DMS114 treated with DMSO at 0.1 percent for 48 hours (cell line): ENCODE measurements at regions not wholly inside any gene's neighbourhood (a gene's known extent, or its start where the extent isn't known, plus 50 kb on each side); places are given as distances from the start of the nearest gene placed in this dataset.
"Not testable (repeated sequence)": the region's sequence is repeated elsewhere in the genome, so short reads cannot be mapped to it uniquely, and the experiment has no call there.

ENCODE experiments used
- DNase-seq: peaks from one replicate; lab custom pipeline; 2025; ENCODE audit not compliant: unreplicated experiment; lab: John Stamatoyannopoulos, UW

DNA sequence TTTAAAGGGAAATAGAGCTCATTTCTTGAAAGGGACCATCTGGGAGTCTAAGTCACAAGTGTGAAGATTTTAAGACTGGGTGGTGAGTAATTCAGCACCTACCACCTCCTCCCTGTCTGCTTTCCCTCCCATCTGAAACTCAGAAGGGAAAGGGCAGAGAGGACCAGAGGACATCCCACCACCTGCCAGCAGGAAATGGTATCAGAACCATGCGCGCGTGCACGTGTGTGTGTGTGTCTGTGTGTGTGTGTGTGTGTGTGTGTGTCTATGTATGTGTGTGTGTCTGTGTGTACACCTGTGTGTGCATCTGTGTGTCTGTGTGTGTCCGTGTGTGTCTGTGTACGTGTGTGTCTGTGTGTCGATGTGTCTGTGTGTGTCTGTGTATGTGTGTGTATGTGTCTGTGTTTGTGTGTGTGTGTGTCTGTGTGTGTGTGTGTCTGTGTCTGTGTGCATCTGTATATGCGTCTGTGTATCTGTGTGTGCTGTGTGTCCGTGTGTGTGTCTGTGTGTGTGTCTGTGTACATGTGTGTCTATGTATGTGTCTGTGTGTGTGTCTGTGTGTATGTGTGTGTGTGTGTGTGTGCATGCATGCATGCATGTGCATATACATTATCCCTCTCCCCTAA, 76.8 kb downstream of the ZFP36L2 start:
- no peak for DNase-seq

DNA sequence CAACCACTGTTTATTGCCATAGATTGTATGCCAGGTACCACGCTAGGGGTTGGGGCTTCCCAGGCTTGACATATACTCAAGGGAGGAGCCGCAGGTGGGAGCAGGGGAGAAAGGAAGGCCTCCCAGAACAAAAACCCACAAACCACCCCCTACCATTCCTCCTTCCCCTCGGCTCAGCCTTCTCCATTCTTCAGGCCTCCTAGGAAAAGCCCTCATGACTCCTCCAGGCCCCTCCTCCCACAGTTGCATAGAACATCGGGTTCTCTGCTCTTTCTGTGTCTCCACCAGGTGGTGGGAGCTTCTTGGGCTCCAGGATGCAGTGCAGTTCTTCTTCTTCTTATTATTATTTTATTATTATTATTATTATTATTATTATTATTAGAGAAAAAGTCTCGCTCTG, 80.3 kb downstream of the ZFP36L2 start:
- DNase-seq = no peak

- no peak for DNase-seq
These were observed 82.1 kb downstream of the ZFP36L2 start for GRCh38 chr2:43144263-43144662.

DNA sequence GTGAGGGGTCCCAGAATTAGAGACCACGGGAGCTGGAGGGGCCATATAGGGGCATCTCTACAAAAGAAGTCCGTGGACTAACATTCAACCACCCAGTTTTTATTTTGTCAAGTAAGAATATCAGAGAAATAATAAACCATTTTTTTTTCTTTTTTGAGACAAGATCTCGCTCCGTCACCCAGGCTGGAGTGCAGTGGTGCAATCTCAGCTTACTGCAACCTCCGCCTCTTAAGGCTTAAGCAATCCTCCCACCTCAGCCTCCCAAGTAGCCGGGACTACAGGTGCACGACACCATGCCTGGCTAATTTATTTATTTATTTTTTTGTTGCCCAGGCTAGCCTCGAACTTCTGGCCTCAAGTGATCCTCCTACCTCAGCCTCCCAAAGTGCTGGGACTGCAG, 82.7 kb downstream of the ZFP36L2 start:
- no peak for DNase-seq

- no peak for DNase-seq
These were observed 83.4 kb downstream of the ZFP36L2 start for GRCh38 chr2:43142921-43143438.

- DNase-seq = not testable (repeated sequence)
These were observed 84.7 kb downstream of the ZFP36L2 start for GRCh38 chr2:43141636-43142151.

DNA sequence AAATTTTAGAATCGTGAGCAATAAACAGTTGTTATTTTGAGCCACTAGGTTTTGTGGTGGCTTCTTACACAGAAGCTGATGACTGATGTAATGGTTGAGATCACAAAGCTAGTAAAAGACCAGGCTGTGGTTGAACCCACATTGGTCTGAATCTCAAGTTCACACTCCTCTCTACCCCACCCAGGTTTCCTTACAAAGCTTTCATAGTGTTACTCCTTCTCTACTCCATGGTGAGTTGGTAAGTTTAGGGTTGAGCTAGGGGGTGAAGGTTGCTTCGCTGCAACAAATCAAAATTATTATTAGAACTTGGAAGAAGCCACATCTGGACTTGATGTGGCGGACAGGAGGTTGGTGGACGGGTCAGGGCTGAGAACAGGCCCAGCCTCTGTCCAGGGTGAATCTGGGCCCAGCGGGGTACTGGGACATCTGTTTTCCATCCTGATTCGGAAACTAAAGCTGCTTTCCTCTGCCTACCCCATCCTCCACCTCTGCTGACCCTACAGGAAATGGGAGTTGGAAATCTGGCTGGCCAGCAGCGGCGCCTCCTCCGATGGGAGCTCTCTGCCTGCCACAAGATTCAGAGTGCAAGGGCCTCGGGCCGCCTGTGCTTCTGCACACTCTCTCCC, 86.3 kb downstream of the ZFP36L2 start:
- DNase-seq = no peak

DNA sequence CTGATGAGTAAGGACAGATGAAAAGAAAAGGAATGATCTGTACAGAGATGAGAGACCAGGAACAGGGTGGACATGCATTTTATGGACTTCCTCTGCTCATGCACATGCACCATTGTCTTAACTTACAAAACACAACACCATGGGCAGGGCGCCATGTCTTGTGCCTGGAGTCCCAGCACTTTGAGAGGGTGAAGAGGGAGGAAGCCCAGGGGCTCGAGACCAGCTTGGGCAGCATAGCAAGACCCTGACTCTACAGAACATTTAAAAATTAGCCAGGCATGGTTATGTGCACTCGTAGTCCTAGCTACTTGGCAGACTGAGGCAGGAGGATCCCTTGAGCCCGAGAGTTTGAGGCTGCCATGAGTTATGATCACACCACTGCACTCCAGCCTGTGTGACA, 86.9 kb downstream of the ZFP36L2 start:
- no peak for DNase-seq

DNA sequence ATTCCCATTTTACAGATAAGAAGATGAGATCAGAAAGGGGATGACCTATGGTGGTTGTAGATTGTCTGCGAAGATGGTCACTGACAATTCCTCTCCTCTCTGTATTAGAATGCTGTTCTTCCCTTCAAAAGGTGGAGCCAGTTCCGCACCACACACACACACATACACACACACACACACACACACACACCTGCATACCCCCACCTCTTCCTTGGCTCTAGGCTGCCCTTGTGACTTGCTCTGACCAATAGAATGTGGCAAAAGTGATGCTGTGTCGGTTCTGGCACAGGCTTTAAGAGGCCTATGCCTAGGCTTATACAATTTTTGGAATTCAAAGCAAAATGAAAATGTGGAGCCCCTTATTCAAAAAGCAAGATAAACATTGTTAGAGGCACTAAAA, 88.0 kb downstream of the ZFP36L2 start:
- no peak for DNase-seq

DNA sequence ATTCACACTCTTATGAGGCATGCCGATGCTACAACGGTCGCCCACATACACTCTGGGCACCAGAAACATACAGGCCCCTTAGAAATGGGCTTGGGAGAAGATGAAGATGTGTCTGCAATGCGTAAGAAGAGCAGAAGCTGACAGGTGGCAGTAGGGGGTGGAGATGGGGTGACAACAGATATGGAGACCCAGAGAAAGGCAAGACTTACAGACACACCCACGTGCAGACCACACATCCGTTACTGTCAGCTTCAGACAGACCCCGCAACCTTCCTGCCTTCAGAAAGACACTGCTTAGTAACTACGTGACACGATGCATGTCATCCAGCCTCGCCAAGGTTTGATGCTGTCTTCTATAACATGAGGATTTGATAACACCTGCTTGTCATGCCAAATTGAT, 89.5 kb downstream of the ZFP36L2 start:
- no peak for DNase-seq

DNA sequence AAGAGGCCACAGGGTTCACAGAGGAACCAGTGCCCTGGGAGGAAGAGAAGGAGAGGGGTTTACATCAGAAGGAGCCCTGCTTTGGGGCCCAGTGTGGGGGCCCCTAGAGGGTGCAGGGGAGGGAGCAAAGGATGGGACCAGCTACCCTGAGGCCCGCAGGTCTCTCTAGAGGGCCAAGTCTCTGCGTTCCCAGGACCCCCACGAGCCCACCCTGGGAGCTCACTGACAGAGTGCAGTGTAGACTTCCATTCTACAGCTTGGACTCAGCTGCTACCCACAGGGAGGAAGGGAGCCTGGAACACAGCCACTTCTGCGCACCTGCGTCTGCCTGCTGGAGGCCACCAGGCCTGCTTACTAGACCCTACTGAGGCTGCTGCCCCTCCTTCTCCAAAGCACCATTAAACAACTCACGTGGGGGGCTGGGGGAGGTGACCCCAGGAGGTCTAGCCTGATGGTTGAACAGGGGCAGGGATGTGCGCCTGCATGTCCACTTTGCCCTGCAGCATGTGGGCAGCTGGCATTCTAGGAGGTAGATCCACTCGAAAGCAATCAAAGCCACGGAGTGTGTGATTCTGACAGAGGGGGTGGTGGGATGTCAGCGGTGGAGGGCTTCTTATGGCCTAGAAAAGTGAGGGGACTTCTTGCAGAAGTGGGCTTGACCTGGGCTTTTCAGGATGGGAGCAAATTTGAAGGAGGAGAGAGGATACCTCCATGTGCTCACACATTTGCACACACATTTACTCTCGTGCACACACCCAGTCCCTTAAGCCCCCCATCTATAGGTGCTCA, 90.2 kb downstream of the ZFP36L2 start:
- DNase-seq = no peak

- DNase-seq = no peak
These were observed 90.8 kb downstream of the ZFP36L2 start for GRCh38 chr2:43135583-43135982.

GRCh38 chr2:43134571-43134889, 91.9 kb downstream of the ZFP36L2 start:
- DNase-seq = no peak

GRCh38 chr2:43133708-43134570, 92.5 kb downstream of the ZFP36L2 start:
- DNase-seq = no peak

DNA sequence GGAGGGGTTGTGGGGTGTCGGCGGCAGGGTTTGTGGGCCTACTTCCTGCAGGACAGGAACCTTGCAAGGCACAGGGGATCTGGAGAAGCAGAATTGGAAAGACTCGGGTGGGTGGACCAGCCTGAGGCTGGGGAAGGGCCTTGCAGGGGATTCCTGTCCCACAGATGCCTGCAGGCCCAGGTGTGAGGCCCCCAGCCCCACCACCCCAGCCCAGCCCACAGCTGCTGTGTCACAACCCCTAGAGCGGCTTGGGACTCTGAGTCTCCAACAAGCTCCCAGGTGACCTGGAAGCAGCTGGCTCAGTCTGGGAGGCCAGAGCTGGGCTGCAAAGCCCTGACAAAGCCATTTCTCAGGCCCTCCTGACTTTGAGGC, 93.1 kb downstream of the ZFP36L2 start:
- no peak for DNase-seq

GRCh38 chr2:43132683-43133301, 93.6 kb downstream of the ZFP36L2 start:
- no peak for DNase-seq

- DNase-seq = no peak
These were observed 94.3 kb downstream of the ZFP36L2 start for GRCh38 chr2:43131890-43132682.

DNA sequence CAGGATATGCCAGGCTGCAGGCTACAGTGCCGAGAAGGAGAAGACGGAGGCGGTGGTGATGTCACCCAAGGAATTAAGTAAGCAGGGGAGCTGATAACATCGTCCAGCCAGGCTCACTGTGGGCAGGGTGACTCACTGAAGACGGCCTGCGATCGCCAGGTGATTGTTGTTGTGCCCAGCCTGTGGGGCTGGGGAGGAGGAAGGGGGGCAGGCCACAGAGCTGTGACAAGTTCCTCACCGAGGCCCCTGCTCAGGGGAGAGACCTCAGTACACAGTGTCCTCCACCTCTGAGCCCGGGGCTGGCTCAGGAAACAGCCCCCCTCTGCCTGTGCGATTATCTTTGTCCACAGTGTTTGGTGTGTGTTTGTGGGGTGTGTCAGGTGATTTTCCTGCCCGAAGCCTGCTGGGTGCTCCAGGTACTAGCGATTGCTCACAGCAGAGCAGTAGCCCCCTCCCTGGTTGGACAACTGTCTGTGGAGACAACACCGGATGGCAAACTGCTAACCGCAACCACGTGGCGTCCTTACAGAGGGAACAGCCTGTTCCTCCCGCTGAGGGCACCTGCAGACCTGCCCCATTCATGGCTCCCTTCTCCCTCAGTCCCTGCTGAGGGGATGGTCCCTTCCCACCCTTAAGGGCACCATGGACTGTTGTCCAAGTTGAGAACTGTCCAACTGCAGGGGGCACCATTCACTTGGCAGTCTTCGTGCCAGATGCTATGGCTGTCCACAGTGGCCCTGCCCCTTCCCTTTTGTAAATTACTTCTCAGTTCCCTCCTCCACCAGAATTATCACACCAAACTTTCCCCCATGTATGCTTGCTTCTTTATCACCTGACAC, 95.1 kb downstream of the ZFP36L2 start:
- DNase-seq = peak; percentile 11

GRCh38 chr2:43130548-43130875, 95.9 kb downstream of the ZFP36L2 start:
- no peak for DNase-seq
